Neural progenitor cell (in vitro differentiated cells): ENCODE measurements at regions not wholly inside any gene's neighbourhood (a gene's known extent, or its start where the extent isn't known, plus 50 kb on each side); places are given as distances from the start of the nearest gene placed in this dataset.

ENCODE experiments used
- EZH2 ChIP-seq: fragments of 200-600 bp; sonication (generic); IDR thresholded peaks from 2 replicates; pipeline ENCODE4 v1.6.1; 2017; ENCODE audit warnings: antibody characterized with exemption, mild to moderate bottlenecking, moderate library complexity
- EZH2phosphoT487 ChIP-seq: fragments of 200-600 bp; sonication (generic); IDR thresholded peaks from 2 replicates; pipeline ENCODE4 v1.6.1; 2017; ENCODE audit warnings: antibody characterized with exemption
- TF ChIP-seq, protein P1 (sequence below): fragments of 200-600 bp; sonication (generic); IDR thresholded peaks from 2 replicates; pipeline ENCODE4 v1.5.1; 2017; ENCODE audit warnings: antibody characterized with exemption, mild to moderate bottlenecking

DNA sequence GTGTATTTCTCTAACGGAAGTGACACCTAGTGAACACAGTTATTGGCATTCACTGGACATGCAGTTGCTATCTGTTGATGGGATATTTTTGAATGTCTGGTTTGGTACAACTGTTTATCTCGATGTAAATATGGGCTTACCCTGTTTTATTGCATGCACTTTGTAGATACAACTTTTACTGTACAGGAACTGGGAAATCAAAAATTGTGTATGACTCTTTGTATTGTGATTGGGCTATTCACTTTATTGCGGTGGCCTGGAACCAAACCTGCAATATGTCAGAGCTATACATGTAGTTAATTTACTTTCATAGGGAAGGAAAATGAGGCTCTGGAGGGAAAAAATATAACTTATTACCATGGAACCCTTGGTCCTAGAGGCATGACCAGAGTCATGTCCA is 380.7 kb upstream of the KIRREL3 start:
- TF ChIP-seq, protein P1, sequence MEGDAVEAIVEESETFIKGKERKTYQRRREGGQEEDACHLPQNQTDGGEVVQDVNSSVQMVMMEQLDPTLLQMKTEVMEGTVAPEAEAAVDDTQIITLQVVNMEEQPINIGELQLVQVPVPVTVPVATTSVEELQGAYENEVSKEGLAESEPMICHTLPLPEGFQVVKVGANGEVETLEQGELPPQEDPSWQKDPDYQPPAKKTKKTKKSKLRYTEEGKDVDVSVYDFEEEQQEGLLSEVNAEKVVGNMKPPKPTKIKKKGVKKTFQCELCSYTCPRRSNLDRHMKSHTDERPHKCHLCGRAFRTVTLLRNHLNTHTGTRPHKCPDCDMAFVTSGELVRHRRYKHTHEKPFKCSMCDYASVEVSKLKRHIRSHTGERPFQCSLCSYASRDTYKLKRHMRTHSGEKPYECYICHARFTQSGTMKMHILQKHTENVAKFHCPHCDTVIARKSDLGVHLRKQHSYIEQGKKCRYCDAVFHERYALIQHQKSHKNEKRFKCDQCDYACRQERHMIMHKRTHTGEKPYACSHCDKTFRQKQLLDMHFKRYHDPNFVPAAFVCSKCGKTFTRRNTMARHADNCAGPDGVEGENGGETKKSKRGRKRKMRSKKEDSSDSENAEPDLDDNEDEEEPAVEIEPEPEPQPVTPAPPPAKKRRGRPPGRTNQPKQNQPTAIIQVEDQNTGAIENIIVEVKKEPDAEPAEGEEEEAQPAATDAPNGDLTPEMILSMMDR: no peak
- no peak for TF ChIP-seq EZH2
- no peak for TF ChIP-seq EZH2phosphoT487
